ENCODE measurements at regions not wholly inside any gene's neighbourhood (a gene's known extent, or its start where the extent isn't known, plus 50 kb on each side); places are given as distances from the start of the nearest gene placed in this dataset.

DNA sequence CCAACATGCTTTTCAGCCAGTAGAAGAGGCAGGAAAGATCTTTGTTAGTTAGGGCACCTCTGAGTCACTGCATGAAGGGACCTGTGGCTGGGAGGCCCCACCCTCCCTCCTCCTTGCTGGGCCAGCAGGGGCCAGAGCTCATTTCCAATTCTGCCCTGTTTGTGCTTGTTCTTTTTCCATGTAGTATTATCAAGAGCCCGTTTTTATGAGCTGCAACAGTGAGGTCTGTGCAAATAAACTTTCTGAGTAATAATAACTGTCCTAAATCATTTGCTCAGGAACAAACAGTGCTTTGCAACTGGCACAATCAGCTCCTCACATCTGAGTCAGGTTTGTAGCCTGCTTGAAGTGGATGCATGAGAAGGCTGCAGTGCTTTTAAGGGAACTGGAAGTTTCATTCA is 128.0 kb downstream of the ARL4C start (continued):
- TF ChIP-seq ZBTB37 (CRISPR knock-in tag; IDR thresholded peaks at IDR 0.05) (no peak), ZBTB46 (CRISPR knock-in tag; IDR thresholded peaks at IDR 0.05; ENCODE audit: borderline replicate concordance) (no peak), FOXP1 (IDR thresholded peaks at IDR 0.05) (no peak), FOXP1 (CRISPR knock-in tag; IDR thresholded peaks at IDR 0.05) (no peak), ZNF724P (CRISPR knock-in tag; IDR thresholded peaks at IDR 0.05; ENCODE audit: borderline replicate concordance) (no peak)
- TF ChIP-seq, protein P1, sequence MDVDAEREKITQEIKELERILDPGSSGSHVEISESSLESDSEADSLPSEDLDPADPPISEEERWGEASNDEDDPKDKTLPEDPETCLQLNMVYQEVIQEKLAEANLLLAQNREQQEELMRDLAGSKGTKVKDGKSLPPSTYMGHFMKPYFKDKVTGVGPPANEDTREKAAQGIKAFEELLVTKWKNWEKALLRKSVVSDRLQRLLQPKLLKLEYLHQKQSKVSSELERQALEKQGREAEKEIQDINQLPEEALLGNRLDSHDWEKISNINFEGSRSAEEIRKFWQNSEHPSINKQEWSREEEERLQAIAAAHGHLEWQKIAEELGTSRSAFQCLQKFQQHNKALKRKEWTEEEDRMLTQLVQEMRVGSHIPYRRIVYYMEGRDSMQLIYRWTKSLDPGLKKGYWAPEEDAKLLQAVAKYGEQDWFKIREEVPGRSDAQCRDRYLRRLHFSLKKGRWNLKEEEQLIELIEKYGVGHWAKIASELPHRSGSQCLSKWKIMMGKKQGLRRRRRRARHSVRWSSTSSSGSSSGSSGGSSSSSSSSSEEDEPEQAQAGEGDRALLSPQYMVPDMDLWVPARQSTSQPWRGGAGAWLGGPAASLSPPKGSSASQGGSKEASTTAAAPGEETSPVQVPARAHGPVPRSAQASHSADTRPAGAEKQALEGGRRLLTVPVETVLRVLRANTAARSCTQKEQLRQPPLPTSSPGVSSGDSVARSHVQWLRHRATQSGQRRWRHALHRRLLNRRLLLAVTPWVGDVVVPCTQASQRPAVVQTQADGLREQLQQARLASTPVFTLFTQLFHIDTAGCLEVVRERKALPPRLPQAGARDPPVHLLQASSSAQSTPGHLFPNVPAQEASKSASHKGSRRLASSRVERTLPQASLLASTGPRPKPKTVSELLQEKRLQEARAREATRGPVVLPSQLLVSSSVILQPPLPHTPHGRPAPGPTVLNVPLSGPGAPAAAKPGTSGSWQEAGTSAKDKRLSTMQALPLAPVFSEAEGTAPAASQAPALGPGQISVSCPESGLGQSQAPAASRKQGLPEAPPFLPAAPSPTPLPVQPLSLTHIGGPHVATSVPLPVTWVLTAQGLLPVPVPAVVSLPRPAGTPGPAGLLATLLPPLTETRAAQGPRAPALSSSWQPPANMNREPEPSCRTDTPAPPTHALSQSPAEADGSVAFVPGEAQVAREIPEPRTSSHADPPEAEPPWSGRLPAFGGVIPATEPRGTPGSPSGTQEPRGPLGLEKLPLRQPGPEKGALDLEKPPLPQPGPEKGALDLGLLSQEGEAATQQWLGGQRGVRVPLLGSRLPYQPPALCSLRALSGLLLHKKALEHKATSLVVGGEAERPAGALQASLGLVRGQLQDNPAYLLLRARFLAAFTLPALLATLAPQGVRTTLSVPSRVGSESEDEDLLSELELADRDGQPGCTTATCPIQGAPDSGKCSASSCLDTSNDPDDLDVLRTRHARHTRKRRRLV (CRISPR knock-in tag; IDR thresholded peaks at IDR 0.05): no peak
- TF ChIP-seq, protein P2, sequence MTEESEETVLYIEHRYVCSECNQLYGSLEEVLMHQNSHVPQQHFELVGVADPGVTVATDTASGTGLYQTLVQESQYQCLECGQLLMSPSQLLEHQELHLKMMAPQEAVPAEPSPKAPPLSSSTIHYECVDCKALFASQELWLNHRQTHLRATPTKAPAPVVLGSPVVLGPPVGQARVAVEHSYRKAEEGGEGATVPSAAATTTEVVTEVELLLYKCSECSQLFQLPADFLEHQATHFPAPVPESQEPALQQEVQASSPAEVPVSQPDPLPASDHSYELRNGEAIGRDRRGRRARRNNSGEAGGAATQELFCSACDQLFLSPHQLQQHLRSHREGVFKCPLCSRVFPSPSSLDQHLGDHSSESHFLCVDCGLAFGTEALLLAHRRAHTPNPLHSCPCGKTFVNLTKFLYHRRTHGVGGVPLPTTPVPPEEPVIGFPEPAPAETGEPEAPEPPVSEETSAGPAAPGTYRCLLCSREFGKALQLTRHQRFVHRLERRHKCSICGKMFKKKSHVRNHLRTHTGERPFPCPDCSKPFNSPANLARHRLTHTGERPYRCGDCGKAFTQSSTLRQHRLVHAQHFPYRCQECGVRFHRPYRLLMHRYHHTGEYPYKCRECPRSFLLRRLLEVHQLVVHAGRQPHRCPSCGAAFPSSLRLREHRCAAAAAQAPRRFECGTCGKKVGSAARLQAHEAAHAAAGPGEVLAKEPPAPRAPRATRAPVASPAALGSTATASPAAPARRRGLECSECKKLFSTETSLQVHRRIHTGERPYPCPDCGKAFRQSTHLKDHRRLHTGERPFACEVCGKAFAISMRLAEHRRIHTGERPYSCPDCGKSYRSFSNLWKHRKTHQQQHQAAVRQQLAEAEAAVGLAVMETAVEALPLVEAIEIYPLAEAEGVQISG (CRISPR knock-in tag; IDR thresholded peaks at IDR 0.05): no peak

Measured in HepG2 (cell line).